ENCODE measurements at regions not wholly inside any gene's neighbourhood (a gene's known extent, or its start where the extent isn't known, plus 50 kb on each side); places are given as distances from the start of the nearest gene placed in this dataset.

- H3K27ac ChIP-seq (ENCODE audit: insufficient read length, low read depth, low read length), result no peak overlapping the region
- no peak overlapping the region for H3K56ac ChIP-seq (ENCODE audit: insufficient read length, low read depth, low read length)
- no peaks in the 10 kb centered on the region for H4K20me1 ChIP-seq (ENCODE audit: control insufficient read depth, insufficient read depth, insufficient read length)
- H2BK120ac ChIP-seq (ENCODE audit: low read depth, low read length, poor library complexity, severe bottlenecking), result no peak overlapping the region
- H2BK20ac ChIP-seq (ENCODE audit: low read depth, low read length, poor library complexity, severe bottlenecking), result no peak overlapping the region
- H3K4me3 Mint-ChIP-seq, result no peak overlapping the region
- H4K8ac ChIP-seq (replicated peaks; ENCODE audit: insufficient read length, low read depth, low read length), result no peak overlapping the region
- no peaks in the 10 kb centered on the region for H3K9me3 Mint-ChIP-seq
- no peaks in the 10 kb centered on the region for H3K9me3 ChIP-seq (ENCODE audit: control insufficient read depth, low read depth, low read length)
- no peak overlapping the region for H3K14ac ChIP-seq (ENCODE audit: insufficient read depth, low read length)
- no peak overlapping the region for H4K5ac ChIP-seq (ENCODE audit: insufficient read length, low read depth, low read length)
- no peak overlapping the region for H3K9ac ChIP-seq (ENCODE audit: extremely low read depth, insufficient read length, low read length)
- no peak overlapping the region for H2AFZ ChIP-seq (ENCODE audit: low read length)
- WGBS (ENCODE audit: extremely low coverage, insufficient read length, low lambda C conversion rate), result no CpG with 5 or more reads among the region's 4 CpGs
- H3T11ph ChIP-seq (ENCODE audit: low read length), result no peak overlapping the region
- no peaks in the 10 kb centered on the region for H3K79me2 ChIP-seq (ENCODE audit: insufficient read depth, low read length)
- no peak overlapping the region for H2BK12ac ChIP-seq (ENCODE audit: insufficient read length, low read depth, low read length)
- H2BK5ac ChIP-seq (ENCODE audit: insufficient read length, low read length), result no peak overlapping the region
- no peaks in the 10 kb centered on the region for H3K4me1 ChIP-seq (ENCODE audit: insufficient read depth, low read length)
- no peak for TF ChIP-seq CTCF (conservative IDR thresholded peaks at IDR 0.05)
- no peak for DNase-seq
- H3K23me2 ChIP-seq (ENCODE audit: insufficient read length, low read depth, low read length, poor library complexity, severe bottlenecking), result no peaks in the 10 kb centered on the region
- no peak overlapping the region for H3K23ac ChIP-seq (ENCODE audit: insufficient read length, low read depth, low read length)
- peaks cover 11% of the 10 kb centered on the region for H3K27me3 Mint-ChIP-seq (ENCODE audit: low read depth)
- H2BK15ac ChIP-seq (ENCODE audit: low read depth, low read length), result no peak overlapping the region
- H3K18ac ChIP-seq (ENCODE audit: insufficient read length, low read depth, low read length), result no peak overlapping the region
- no peak overlapping the region for H2AK5ac ChIP-seq (ENCODE audit: insufficient read length, low read length)
- no peak overlapping the region for H3K4ac ChIP-seq (ENCODE audit: low read depth, low read length)
- no peak overlapping the region for H4K91ac ChIP-seq (ENCODE audit: insufficient read length, low read depth, low read length)
- H3K27ac Mint-ChIP-seq, result peak overlapping the region in 1 of 3 experiments; percentile 75; a peak in 1 of 7 replicates
- no peak overlapping the region for H3K4me2 ChIP-seq (ENCODE audit: insufficient read depth, insufficient read length, low read length)
- H3K36me3 Mint-ChIP-seq (ENCODE audit: insufficient read depth in 1 of 3, low read depth in 3 of 3), result no peaks in the 10 kb centered on the region; a peak in 1 of 7 replicates
- no peaks in the 10 kb centered on the region for H3K27me3 ChIP-seq (ENCODE audit: insufficient read depth, low read length)
- no peaks in the 10 kb centered on the region for H3K79me1 ChIP-seq (ENCODE audit: insufficient read depth, low read depth, low read length, poor library complexity, severe bottlenecking)
- peaks cover 20 to 27% of the 10 kb centered on the region in 2 experiments for H3K4me1 Mint-ChIP-seq
These were observed 84.2 kb upstream of the CTNNB1 start for GRCh38 chr3:41115069-41115468.

Data from H9 (cell line).